ENCODE measurements at regions not wholly inside any gene's neighbourhood (a gene's known extent, or its start where the extent isn't known, plus 50 kb on each side); places are given as distances from the start of the nearest gene placed in this dataset.
"Not testable (repeated sequence)": the region's sequence is repeated elsewhere in the genome, so short reads cannot be mapped to it uniquely, and the experiment has no call there.

DNA sequence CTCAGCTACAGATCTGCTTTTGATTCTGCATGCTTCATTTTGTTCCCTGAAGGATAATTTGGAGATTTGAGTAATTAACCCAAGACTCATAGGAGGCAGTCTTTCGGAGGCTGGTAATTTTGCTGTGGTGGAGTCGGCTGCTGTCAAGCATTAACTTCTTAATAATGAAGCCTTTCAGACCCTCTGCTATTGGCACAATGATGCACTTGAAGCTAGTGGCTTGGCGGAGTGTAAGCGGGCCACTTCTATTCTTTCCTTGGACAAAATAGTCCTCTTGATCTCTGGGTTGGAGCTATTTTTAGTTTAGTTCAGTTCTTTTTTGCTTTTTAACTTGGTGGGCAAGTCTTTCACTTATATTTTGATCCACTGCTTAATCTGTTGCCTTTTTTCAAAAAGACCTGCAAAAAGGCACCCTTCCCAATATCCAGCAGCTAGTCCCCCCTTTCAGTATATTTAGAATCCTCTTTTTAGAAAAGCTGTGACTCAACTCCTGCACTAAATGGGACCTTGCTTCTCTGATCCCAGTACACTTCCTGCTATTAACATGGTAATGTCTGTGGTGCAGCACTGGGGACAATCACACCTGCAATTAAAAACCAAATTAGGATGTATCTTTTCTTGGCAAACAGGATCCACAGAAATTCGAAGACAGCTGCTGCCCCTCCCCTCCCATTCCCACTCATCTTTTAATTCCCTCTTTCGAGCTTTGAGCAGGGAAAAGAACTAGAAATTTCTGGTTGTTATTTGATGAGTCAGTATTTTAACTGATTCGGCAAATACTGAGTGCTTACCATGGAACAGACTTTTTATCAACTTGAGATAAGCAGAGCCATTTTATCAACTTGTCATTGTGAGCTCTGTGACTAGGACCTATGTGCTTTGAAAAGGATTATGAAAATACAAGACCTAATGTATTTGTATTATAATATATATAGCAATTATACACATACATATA, 169.4 kb upstream of the ANKRD55 start:
- TF ChIP-seq, protein P1, sequence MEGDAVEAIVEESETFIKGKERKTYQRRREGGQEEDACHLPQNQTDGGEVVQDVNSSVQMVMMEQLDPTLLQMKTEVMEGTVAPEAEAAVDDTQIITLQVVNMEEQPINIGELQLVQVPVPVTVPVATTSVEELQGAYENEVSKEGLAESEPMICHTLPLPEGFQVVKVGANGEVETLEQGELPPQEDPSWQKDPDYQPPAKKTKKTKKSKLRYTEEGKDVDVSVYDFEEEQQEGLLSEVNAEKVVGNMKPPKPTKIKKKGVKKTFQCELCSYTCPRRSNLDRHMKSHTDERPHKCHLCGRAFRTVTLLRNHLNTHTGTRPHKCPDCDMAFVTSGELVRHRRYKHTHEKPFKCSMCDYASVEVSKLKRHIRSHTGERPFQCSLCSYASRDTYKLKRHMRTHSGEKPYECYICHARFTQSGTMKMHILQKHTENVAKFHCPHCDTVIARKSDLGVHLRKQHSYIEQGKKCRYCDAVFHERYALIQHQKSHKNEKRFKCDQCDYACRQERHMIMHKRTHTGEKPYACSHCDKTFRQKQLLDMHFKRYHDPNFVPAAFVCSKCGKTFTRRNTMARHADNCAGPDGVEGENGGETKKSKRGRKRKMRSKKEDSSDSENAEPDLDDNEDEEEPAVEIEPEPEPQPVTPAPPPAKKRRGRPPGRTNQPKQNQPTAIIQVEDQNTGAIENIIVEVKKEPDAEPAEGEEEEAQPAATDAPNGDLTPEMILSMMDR (IDR thresholded peaks at IDR 0.05; ENCODE audit: borderline replicate concordance, control extremely low read depth, extremely low read depth, insufficient read depth, missing control alignments), result no peak
- DNase-seq (ENCODE audit: low spot score), result no peak
- in situ Hi-C loops (cut with MboI; ENCODE audit: low sequenced_read_pairs, unreplicated experiment), result no loop called here

DNA sequence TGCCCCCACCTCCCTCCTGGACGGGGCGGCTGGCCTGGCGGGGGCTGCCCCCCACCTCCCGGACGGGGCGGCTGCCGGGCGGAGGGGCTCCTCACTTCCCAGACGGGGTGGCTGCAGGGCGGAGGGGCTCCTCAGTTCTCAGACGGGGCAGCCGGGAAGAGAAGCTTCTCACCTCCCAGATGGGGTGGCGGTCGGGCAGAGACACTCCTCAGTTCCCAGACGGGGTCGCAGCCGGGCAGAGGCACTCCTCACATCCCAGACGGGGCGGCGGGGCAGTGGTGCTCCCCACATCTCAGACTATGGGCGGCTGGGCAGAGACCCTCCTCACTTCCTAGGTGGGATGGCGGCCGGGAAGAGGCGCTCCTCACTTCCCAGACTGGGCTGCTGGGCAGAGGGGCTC, 164.7 kb upstream of the ANKRD55 start:
- DNase-seq (ENCODE audit: low spot score); in situ Hi-C loops (cut with MboI; ENCODE audit: low sequenced_read_pairs, unreplicated experiment): not testable (repeated sequence)

DNA sequence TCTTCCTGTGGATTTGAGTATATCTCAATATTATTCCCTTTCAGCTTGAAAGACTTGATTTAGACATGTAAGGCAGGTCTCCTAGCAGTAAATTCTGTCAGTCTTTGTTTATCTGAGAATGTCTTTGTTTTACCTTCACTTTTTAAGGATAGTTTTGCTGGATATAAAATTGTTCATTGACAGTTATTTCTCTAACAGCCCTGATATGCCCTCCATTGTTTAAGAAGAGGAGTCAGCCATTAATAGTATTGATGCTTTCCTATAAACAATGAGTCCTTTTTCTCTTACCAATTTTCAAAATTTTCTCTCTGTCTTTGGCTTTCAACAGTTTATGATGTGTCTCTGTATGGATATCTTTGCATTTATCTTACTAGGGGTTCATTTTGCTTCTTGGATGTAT, 163.5 kb upstream of the ANKRD55 start:
- TF ChIP-seq, protein P1 (IDR thresholded peaks at IDR 0.05; ENCODE audit: borderline replicate concordance, control extremely low read depth, extremely low read depth, insufficient read depth, missing control alignments), result no peak
- no peak for DNase-seq (ENCODE audit: low spot score)
- in situ Hi-C loops (cut with MboI; ENCODE audit: low sequenced_read_pairs, unreplicated experiment), result no loop called here

DNA sequence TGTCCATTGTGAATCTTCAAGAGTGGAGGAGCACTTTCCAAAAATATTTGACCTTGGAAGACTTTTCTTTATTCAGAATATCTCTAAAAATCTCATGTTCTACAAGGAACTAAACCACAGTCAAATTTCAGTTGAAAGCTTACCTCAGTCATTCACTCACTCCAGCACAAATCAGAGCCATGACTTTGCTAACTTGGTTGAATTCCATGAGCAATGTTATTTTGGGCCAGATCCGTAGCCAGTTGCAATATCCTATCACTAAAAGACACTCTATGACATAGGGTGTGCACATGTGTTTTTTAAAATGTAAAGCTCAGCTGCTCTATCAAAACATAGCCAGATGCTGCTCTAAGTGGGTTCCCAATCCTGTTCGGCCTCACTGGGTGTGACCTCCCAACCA, 156.1 kb upstream of the ANKRD55 start:
- no peak for DNase-seq (ENCODE audit: low spot score)
- TF ChIP-seq, protein P1 (IDR thresholded peaks at IDR 0.05; ENCODE audit: borderline replicate concordance, control extremely low read depth, extremely low read depth, insufficient read depth, missing control alignments), result no peak
- in situ Hi-C loops (cut with MboI; ENCODE audit: low sequenced_read_pairs, unreplicated experiment), result no loop called here

DNA sequence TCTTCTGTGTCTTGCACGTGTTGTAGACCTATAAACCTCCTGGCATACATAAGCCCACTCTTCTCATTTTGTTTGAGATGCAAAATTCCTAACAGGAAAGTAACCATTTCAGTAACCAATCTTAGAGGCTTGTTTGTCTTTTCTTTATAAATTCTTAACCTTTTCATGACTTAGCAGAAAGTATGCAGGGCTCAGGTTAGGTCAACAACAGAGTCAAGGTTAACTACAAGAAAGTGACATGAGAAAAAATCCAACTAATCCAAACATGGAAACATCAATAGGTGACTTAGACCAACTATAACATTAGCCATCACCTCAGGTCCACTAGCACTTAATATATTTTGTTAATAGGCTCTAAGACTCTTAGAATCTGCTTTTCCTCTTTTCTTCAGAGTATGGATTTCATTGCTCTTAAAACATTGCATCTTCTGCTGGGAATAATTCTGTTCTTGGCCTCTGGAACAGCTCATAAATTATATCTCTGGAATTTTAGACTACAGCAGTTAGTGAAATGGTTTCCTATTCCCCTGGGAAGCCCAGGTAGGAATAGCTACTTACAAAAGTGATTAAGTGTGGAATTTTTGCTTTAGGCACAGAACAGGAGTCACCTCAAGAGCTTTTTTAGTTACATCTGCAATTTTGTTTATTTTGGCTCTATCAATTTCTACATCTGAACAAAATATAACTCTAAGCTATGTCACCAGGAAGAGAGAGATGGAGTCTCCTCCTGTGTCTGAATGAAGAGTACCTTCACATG, 155.3 kb upstream of the ANKRD55 start:
- TF ChIP-seq, protein P1 (IDR thresholded peaks at IDR 0.05; ENCODE audit: borderline replicate concordance, control extremely low read depth, extremely low read depth, insufficient read depth, missing control alignments), result no peak
- DNase-seq (ENCODE audit: low spot score), result no peak
- in situ Hi-C loops (cut with MboI; ENCODE audit: low sequenced_read_pairs, unreplicated experiment), result no loop called here

DNA sequence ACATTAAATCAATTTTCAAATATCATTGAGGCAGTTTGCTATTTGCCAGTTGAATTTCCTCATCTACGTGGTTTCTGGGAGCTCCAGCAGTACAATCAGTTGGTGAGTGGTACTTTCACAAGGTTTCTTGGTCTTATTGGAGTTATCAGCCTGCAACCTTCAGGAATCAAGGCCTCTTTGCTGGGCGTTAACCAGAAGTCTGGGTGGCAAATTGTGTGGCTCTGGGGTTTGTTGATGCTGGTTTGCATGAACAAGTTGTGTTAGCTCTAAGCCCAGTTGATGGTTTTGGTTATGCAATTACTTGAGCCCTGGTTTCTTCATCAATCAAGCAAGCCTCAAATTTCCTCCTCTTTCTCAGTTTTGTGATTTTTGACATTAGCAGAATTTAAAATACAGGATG, 152.9 kb upstream of the ANKRD55 start:
- TF ChIP-seq, protein P1 (IDR thresholded peaks at IDR 0.05; ENCODE audit: borderline replicate concordance, control extremely low read depth, extremely low read depth, insufficient read depth, missing control alignments), result no peak
- in situ Hi-C loops (cut with MboI; ENCODE audit: low sequenced_read_pairs, unreplicated experiment), result no loop called here

DNA sequence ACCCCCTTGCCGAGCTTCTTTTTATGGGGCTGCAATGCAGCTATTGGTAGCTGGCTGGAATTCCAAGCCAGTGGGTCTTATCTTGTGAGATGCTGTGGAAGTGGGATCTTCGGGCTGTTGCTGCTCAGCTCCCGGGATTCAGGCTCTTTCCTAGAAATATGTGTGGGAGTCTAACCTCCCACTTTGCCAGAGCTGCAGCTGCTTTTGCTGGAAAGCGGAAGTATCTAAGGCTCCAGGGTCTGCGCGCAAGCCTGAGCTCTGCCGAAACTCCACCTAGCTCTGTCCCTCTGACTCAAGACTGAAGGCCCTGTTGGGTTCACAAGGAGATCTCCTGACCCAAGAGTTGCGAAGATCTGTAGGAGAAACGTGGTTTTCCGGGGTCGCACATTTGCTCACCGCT, 151.1 kb upstream of the ANKRD55 start:
- TF ChIP-seq, protein P1 (IDR thresholded peaks at IDR 0.05; ENCODE audit: borderline replicate concordance, control extremely low read depth, extremely low read depth, insufficient read depth, missing control alignments), result no peak
- DNase-seq (ENCODE audit: low spot score), result no peak
- in situ Hi-C loops (cut with MboI; ENCODE audit: low sequenced_read_pairs, unreplicated experiment), result no loop called here

More for the DNA sequence above, 152.9 kb upstream of the ANKRD55 start:
- no peak for DNase-seq (ENCODE audit: low spot score)

All from GM13976 (cell line).